Testis (tissue), 2 donors: ENCODE measurements at regions not wholly inside any gene's neighbourhood (a gene's known extent, or its start where the extent isn't known, plus 50 kb on each side); places are given as distances from the start of the nearest gene placed in this dataset.

ENCODE experiments used
- CTCF ChIP-seq, 3 experiments: fragments of 450-650 bp in 2 of 3; fragments of 200-600 bp in 1 of 3; sonication (generic) in 1 of 3; IDR thresholded peaks; one replicate each; pipeline ENCODE4 v1.5.1; 2016 to 2019; ENCODE audit warnings: antibody characterized with exemption in 3 of 3, mild to moderate bottlenecking in 2 of 3, moderate library complexity in 1 of 3
- POLR2A ChIP-seq: fragments of 450-650 bp; IDR thresholded peaks from one replicate; pipeline ENCODE4 v1.6.1; 2017; ENCODE audit warnings: antibody characterized with exemption, mild to moderate bottlenecking, moderate library complexity

- TF ChIP-seq POLR2A = no peak
- no peak for TF ChIP-seq CTCF (IDR thresholded peaks at IDR 0.05)
Measured at GRCh38 chr12:64931981-64932380, 107.5 kb downstream of the TBC1D30 start.
